ENCODE measurements at regions not wholly inside any gene's neighbourhood (a gene's known extent, or its start where the extent isn't known, plus 50 kb on each side); places are given as distances from the start of the nearest gene placed in this dataset.

- TF ChIP-seq CTCF (IDR thresholded peaks at IDR 0.05) = no peak
- TF ChIP-seq POLR2A (IDR thresholded peaks at IDR 0.05) = no peak
Observed at GRCh38 chr2:105999211-105999989, 194.7 kb downstream of the UXS1 start.
